ENCODE measurements at regions not wholly inside any gene's neighbourhood (a gene's known extent, or its start where the extent isn't known, plus 50 kb on each side); places are given as distances from the start of the nearest gene placed in this dataset.

GRCh38 chr1:5500541-5500940, 491.7 kb downstream of the NPHP4 start:
- no peak overlapping the region for H3K4me3 Mint-ChIP-seq
- H3K27me3 Mint-ChIP-seq (ENCODE audit: low read depth in 3 of 3), result peaks cover 4 to 7% (median 6%) of the 10 kb centered on the region in 3 donors
- Histone ChIP-seq H3K9ac (ENCODE audit: insufficient read depth, low read length, poor library complexity, severe bottlenecking) (no peak overlapping the region), H3K4me2 (replicated peaks; ENCODE audit: extremely low read depth, low read length, poor library complexity, severe bottlenecking) (no peak overlapping the region), H3K9me3 (replicated peaks in 1 of 2; ENCODE audit: control insufficient read depth in 1 of 2, insufficient read depth in 1 of 2, low read length in 2 of 2) (no peaks in the 10 kb centered on the region), H3K27me3 (ENCODE audit: control insufficient read depth in 2 of 2, insufficient read depth in 2 of 2, low read length in 2 of 2) (no peaks in the 10 kb centered on the region), H3K36me3 (replicated peaks in 1 of 2; ENCODE audit: control insufficient read depth in 1 of 2, insufficient read depth in 2 of 2, low read length in 2 of 2) (no peaks in the 10 kb centered on the region), H3K4me3 (replicated peaks in 1 of 3; ENCODE audit: low read depth in 2 of 3, low read length in 3 of 3) (no peak overlapping the region), H3K4me1 (ENCODE audit: control insufficient read depth in 1 of 2, insufficient read depth in 2 of 2, low read length in 2 of 2) (no peaks in the 10 kb centered on the region), H2AFZ (ENCODE audit: insufficient read depth, low read depth, low read length, poor library complexity, severe bottlenecking) (no peak overlapping the region), H4K20me1 (ENCODE audit: insufficient read depth, low read length) (no peaks in the 10 kb centered on the region), H3K27ac (ENCODE audit: low read depth in 1 of 2, low read length in 2 of 2) (no peak overlapping the region), H3K79me2 (ENCODE audit: insufficient read depth, low read length) (no peaks in the 10 kb centered on the region)
- intact Hi-C loops (cut with micrococcal nuclease), result no loop called here
- H3K9me3 Mint-ChIP-seq, result peaks cover 0 to 1% (median 0%) of the 10 kb centered on the region in 7 donors
- DNase-seq, result no peak
- no peaks in the 10 kb centered on the region for H3K4me1 Mint-ChIP-seq
- TF ChIP-seq CTCF (IDR thresholded peaks at IDR 0.05), result no peak
- no peaks in the 10 kb centered on the region for H3K36me3 Mint-ChIP-seq
- 94% methylated on average over 20 of the region's 20 CpGs for WGBS (ENCODE audit: insufficient coverage)
- no peak overlapping the region for H3K27ac Mint-ChIP-seq

GRCh38 chr1:5497503-5497902, 494.7 kb downstream of the NPHP4 start:
- H4K20me1 ChIP-seq (ENCODE audit: insufficient read depth, low read length), result no peaks in the 10 kb centered on the region
- H3K4me2 ChIP-seq (replicated peaks; ENCODE audit: extremely low read depth, low read length, poor library complexity, severe bottlenecking), result no peak overlapping the region
- no peaks in the 10 kb centered on the region for H3K4me1 ChIP-seq (ENCODE audit: control insufficient read depth in 1 of 2, insufficient read depth in 2 of 2, low read length in 2 of 2)
- no peak overlapping the region for H2AFZ ChIP-seq (ENCODE audit: insufficient read depth, low read depth, low read length, poor library complexity, severe bottlenecking)
- Mint-ChIP-seq H3K9me3 (peaks cover 0 to 1% (median 0%) of the 10 kb centered on the region in 7 donors), H3K4me1 (no peaks in the 10 kb centered on the region), H3K36me3 (no peaks in the 10 kb centered on the region), H3K27ac (no peak overlapping the region), H3K27me3 (ENCODE audit: low read depth in 3 of 3) (peaks cover 4 to 8% (median 5%) of the 10 kb centered on the region in 3 donors), H3K4me3 (no peak overlapping the region)
- H3K27ac ChIP-seq (ENCODE audit: low read depth in 1 of 2, low read length in 2 of 2), result no peak overlapping the region
- H3K79me2 ChIP-seq (ENCODE audit: insufficient read depth, low read length), result no peaks in the 10 kb centered on the region
- intact Hi-C loops (cut with micrococcal nuclease), result no loop called here
- no peak for DNase-seq
- no peaks in the 10 kb centered on the region for H3K27me3 ChIP-seq (ENCODE audit: control insufficient read depth in 2 of 2, insufficient read depth in 2 of 2, low read length in 2 of 2)
- no peaks in the 10 kb centered on the region for H3K9me3 ChIP-seq (replicated peaks in 1 of 2; ENCODE audit: control insufficient read depth in 1 of 2, insufficient read depth in 1 of 2, low read length in 2 of 2)
- H3K9ac ChIP-seq (ENCODE audit: insufficient read depth, low read length, poor library complexity, severe bottlenecking), result no peak overlapping the region
- 87% methylated on average over 6 of the region's 6 CpGs for WGBS (ENCODE audit: insufficient coverage)
- no peak overlapping the region for H3K4me3 ChIP-seq (replicated peaks in 1 of 3; ENCODE audit: low read depth in 2 of 3, low read length in 3 of 3)
- no peaks in the 10 kb centered on the region for H3K36me3 ChIP-seq (replicated peaks in 1 of 2; ENCODE audit: control insufficient read depth in 1 of 2, insufficient read depth in 2 of 2, low read length in 2 of 2)
- no peak for TF ChIP-seq CTCF (IDR thresholded peaks at IDR 0.05)
